Vagina (tissue), 2 donors: ENCODE measurements at regions not wholly inside any gene's neighbourhood (a gene's known extent, or its start where the extent isn't known, plus 50 kb on each side); places are given as distances from the start of the nearest gene placed in this dataset.

ENCODE experiments used
- CTCF ChIP-seq, 3 experiments: fragments of 450-650 bp in 2 of 3; fragments of 200-600 bp in 1 of 3; sonication (generic) in 1 of 3; IDR thresholded peaks; one replicate each; pipeline ENCODE4 v1.5.1; 2017 to 2019; ENCODE audit warnings: antibody characterized with exemption in 3 of 3, mild to moderate bottlenecking in 2 of 3, moderate library complexity in 2 of 3
- POLR2A ChIP-seq, 2 donors: fragments of 450-650 bp; IDR thresholded peaks; one replicate each; pipeline ENCODE4 v1.6.1; 2017; ENCODE audit warnings: antibody characterized with exemption in 2 of 2, mild to moderate bottlenecking in 2 of 2, moderate library complexity in 2 of 2
- POLR2AphosphoS5 ChIP-seq, 2 donors: sonication (generic); formaldehyde crosslinking; IDR thresholded peaks; one replicate each; pipeline ENCODE4 v1.9.0; 2017; ENCODE audit warnings: antibody characterized with exemption in 2 of 2, mild to moderate bottlenecking in 2 of 2, low read depth in 1 of 2; ENCODE audit not compliant: insufficient read depth in 1 of 2

- TF ChIP-seq CTCF (IDR thresholded peaks at IDR 0.05), result no peak
- no peak for TF ChIP-seq POLR2AphosphoS5 (IDR thresholded peaks at IDR 0.05; ENCODE audit: insufficient read depth in 1 of 2, low read depth in 1 of 2)
- TF ChIP-seq POLR2A (IDR thresholded peaks at IDR 0.05), result no peak
These were observed 66.0 kb downstream of the CBLL2 start for GRCh38 chrX:22338740-22339139.
